Stimulated activated CD4-positive, alpha-beta T cell treated with anti-CD3 and anti-CD28 coated beads, Interleukin-4, amount 100 ng/mL, for 24 hours (primary cell): ENCODE measurements at regions not wholly inside any gene's neighbourhood (a gene's known extent, or its start where the extent isn't known, plus 50 kb on each side); places are given as distances from the start of the nearest gene placed in this dataset.
A peak's percentile ranks its signal among the peaks of the same experiment; 100 is the strongest.
"Not testable (repeated sequence)": the region's sequence is repeated elsewhere in the genome, so short reads cannot be mapped to it uniquely, and the experiment has no call there.

ENCODE experiments used
- DNase-seq: peaks from one replicate; pipeline ENCODE4 v3.0.0-alpha.2; 2020

- DNase-seq = not testable (repeated sequence)
Observed at GRCh38 chr21:14008006-14008405, 202.7 kb downstream of the LIPI start.

GRCh38 chr21:14006144-14006543 lies 204.6 kb downstream of the LIPI start:
- DNase-seq = not testable (repeated sequence)

DNA sequence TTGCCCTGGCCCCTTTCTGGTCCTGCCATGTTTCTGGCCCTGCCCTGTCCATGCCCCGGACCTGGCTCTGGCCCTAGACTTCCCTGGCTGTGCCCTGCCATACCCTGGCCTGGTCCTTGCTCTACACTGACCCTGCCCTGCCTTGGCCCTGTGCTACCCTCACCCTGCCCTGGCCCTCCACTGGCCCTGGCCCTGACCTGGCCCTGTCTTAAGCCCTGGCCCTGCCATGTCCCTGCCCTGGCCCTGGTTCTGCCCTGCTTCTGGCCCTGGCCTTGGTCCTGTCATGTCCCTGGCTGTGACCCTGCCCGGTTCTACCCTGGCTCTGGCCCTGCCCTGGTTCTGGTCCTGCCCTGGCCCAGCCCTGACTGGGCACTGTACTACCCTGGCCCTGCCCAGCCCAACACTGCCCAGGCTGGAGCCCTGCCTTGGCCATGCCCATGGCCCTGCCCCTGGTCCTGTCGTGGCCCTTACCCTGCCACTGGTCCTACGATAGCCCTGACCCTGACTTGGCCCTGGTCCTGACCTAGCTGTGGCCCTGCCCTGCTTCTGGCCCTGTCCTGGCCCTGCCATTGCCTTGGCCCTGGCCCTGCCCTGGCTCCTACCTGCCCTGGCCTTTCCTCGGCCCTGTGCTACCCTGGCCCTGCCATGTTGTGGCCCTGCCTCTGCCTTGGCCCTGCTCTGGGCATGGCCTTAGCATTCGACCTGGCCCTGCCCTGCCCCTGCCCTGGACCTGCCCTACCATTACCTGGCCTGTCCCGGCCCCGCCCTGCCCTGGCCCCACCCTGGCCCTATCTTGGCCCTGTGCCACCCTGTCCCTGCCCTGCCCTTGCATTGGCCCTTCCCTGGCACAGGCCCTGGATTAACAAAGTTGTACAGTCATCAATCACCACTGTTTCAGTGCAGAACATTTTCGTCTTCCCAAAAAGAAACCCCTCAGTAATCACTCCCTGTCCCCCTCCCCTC lies 223.5 kb downstream of the LIPI start:
- DNase-seq = not testable (repeated sequence)

DNA sequence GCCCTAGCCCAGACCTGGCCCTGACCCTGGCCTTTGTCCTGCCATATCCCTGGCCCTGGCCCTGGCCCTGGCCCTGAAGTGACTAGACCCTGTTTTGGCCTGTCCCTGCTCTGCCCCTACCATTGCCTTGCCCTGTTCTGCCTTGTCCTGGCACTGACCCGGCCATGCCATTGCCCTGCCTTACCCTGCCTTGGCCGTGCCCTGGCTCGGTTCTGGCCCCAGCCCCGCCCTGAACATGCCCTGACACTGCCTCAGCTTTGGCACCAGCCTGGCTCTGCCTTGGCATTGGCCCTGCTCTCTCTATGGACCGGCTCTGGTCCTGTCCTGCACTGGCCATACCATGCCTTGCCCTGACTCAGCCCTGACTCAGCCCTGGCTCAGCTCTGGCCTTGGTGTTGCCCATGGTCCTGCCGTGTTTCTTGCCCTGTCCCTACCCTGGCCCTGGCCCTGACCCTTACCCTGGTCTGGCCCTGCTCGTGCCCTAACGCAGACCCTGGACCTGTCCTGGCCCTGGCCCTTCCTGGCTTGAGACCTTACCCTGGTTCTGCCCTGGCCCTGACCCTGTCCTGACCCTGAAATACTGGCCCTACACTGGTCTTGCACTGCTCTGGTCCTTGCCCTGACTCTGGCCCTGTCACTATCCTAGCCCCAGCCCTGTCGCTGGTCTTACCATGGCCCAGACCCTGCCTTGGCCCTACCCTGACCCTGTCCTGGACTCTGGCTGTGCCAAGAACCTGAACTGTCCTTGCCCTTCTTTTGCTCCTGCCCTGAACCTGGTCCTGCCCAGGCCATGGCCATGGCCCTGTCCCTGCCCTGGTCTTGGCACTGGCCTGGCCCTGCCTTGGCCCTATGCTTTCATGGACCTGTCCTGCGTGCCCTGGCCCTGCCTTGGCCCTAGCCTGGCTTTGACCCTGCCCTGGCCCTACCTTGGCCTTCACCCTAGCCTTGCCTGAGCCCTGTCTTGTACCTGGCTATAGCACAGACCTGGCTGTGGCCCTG lies 224.6 kb downstream of the LIPI start:
- DNase-seq = not testable (repeated sequence)

DNA sequence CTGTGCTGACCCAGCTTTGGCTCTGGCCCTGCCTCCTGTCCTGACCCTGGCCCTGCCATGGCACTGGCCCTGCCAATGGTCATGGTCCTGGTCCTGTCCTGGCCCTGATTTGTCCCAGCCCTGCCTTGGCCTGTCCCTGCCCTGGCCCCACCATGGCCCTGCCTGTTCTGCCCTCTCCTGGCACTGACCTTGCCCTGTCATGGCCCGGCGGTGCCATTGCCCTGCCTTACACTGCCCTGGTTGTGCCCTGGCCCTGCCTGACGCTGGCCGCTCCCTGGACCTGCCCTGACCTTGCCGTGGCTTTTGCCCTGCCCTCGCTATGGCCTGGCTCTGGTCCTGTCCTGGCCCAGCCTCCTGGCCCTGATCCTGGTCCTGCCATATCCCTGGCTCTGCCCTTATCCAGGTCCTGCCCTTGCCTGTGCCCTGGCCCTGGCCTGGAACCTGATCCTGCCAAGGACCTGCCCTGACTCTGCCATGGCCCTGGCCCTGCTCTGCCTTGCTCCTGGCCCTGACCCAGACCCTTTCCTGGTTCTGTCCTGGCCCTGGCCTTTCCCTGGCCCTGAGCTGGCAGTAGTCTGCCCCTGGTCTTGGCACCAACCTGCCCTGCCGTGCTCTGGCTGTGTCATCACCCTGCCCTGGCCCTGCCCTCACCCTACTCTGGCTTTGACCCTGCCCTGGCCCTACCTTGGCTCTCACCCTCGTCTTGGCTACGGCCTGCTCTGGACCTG lies 225.5 kb downstream of the LIPI start:
- not testable (repeated sequence) for DNase-seq

- not testable (repeated sequence) for DNase-seq
Observed at GRCh38 chr21:13984728-13985127, 226.0 kb downstream of the LIPI start.

- DNase-seq = not testable (repeated sequence)
Observed at GRCh38 chr21:13981176-13982087, 229.3 kb downstream of the LIPI start.

DNA sequence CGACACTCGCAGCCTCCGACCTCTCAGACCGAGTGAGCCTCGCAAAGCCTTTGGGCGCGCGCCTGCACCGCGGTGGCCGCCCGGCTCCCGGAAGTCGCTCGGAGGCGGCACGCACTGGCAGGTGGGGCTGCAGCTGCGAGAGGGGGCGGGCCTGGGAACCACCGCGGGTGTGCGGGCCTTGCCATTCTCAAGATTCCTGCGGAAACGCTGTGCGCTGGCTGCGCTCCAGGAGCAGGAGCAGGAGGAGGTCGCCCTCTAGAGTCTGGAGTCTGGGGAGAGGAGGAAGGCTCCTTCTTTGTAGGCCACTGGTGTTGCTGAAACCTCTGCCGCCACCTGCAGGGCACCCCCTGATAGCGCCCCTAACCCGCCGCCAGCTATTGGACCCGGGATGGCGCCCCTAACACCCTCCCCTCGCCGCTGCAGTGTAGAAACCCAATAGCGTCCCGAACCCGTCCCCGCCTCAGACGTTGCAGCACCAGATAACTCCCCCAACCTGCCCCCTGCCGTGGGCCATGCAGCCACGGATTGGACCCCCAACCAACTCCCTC lies 230.6 kb downstream of the LIPI start:
- peak; percentile 20 for DNase-seq

DNA sequence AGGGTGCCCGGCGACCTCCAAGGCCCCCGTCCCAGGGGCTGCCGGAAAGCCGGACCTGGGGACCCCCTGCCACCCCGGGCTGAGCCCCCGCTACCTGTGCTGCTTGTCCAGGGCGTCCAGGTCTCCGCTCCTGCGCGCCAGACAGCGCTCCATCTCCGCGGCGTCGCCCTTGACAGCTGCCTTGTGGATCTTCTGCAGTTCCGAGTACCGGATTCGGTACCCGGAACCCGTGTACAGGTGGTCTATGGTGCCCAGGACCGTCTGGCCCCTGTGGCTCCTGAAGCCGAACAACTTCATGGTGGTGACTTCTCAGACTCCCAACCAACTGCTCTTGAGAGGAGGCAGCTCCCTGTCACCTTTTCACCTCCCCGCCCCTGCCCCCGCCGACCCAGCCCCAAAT lies 231.1 kb downstream of the LIPI start:
- not testable (repeated sequence) for DNase-seq

GRCh38 chr21:13974582-13974981 lies 236.2 kb downstream of the LIPI start:
- not testable (repeated sequence) for DNase-seq

- not testable (repeated sequence) for DNase-seq
Observed at GRCh38 chr21:13969853-13970252, 240.9 kb downstream of the LIPI start.

GRCh38 chr21:13969002-13969401 lies 241.8 kb downstream of the LIPI start:
- DNase-seq = not testable (repeated sequence)

DNA sequence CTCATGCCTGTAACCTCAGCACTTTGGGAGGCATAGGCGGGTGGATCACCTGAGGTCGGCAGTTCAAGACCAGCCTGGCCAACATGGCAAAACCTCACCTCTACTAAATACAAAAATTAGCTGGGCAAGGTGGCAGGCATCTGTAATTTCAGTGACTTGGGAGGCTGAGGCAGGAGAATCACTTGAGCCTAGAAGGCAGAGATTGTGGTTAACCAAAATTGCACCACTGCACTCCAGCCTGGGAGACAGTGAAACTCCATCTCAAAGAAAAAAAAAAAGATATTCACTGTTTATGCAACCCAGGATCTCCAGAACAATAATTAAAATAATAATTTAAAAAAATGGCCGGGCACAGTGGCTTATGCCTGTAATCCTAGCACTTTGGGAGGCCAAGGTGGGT lies 247.5 kb downstream of the LIPI start:
- not testable (repeated sequence) for DNase-seq

- DNase-seq = no peak
Observed at GRCh38 chr21:13937236-13937635, 273.5 kb downstream of the LIPI start.

- DNase-seq = not testable (repeated sequence)
Observed at GRCh38 chr21:13936033-13936937, 274.5 kb downstream of the LIPI start.

DNA sequence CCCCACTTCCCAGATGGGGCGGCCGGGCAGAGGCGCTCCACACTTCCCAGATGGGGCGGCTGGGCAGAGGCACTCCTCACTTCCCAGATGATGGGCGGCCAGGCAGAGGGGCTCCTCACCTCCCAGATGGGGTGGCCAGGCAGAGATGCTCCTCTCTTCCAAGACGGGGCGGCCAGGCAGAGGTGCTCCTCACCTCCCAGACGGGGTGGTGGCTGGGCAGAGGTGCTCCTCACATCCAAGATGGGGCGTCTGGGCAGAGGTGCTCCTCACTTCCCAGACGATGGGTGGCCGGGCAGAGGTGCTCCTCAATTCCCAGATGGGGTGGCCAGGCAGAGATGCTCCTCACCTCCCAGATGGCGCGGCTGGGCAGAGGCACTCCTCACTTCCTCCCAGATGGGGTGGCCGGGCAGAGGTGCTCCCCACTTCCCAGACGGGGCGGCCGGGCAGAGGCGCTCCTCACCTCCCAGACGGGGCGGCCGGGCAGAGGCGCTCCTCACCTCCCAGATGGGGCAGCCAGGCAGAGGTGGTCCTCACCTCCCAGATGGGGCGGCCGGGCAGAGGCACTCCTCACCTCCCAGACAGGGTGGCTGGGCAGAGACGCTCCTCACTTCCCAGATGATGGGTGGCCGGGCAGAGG lies 275.2 kb downstream of the LIPI start:
- not testable (repeated sequence) for DNase-seq

- not testable (repeated sequence) for DNase-seq
Observed at GRCh38 chr21:13934887-13935342, 275.8 kb downstream of the LIPI start.

DNA sequence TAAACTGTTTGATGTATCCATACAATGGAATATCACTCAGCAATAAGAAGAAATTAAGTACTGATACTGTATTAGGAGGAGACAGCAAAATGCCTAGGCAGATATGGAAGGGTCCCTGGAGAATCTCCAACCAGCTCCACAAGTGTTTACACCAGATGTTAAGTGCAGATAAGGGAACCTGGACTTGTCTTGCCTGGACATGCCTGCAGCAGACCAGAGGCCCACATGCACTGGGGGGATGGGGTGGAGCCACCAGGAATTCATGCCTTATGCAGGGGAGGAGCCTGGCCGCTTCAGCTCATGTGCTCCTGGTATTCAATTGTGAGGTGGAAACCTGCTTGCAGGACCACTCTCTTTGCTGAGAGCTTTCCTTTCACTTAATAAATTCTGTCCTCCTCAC lies 287.6 kb downstream of the LIPI start:
- DNase-seq = not testable (repeated sequence)

DNA sequence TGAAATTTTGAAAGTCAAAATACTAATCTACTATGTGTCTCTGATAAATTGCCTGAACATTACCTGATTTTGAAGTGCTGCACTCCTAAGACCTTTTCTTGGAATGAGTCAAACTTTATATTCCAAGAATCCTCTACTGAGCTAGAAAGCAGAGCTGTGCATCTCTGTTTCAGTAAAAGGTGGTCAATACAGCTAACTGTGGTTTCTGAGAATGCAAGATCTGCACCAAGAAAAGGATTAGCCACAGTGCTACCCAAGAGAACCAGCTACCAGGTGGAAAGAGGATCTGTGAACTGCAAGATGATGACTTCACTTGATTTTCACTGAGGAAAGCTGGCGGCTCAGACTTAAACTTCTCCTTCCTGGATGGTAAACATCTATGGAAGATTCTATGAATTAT lies 289.3 kb downstream of the LIPI start:
- DNase-seq = not testable (repeated sequence)
